Spleen (tissue), 11 donors: ENCODE measurements at regions not wholly inside any gene's neighbourhood (a gene's known extent, or its start where the extent isn't known, plus 50 kb on each side); places are given as distances from the start of the nearest gene placed in this dataset.

Experiments
- DNase-seq: peaks from one replicate; pipeline ENCODE4 v3.0.0-alpha.2; 2020
- H3K27ac ChIP-seq, 8 donors: fragments of 200-600 bp; sonication (generic) in 7 of 8; 1 replicate in 4 of 8; 2 replicates in 4 of 8; pipeline versions ENCODE4 v1.5.0 to v1.8.0; 2016 to 2021; ENCODE audit warnings: inconsistent platforms in 4 of 8, mild to moderate bottlenecking in 4 of 8, moderate library complexity in 1 of 8
- H3K27me3 ChIP-seq, 7 donors: fragments of 200-600 bp; sonication (generic) in 6 of 7; replicated peaks in 1 of 7; 1 replicate in 4 of 7; 2 replicates in 3 of 7; pipeline versions ENCODE4 v1.5.0 to v1.8.0; 2016 to 2021; ENCODE audit warnings: inconsistent platforms in 3 of 7, mild to moderate bottlenecking in 1 of 7
- H3K36me3 ChIP-seq, 6 donors: fragments of 200-600 bp; sonication (generic) in 5 of 6; 1 replicate in 4 of 6; 2 replicates in 2 of 6; pipeline versions ENCODE4 v1.5.0 to v1.8.0; 2016 to 2021; ENCODE audit warnings: inconsistent platforms in 2 of 6
- H3K4me1 ChIP-seq, 6 donors: fragments of 200-600 bp; sonication (generic) in 5 of 6; 1 replicate in 3 of 6; 2 replicates in 3 of 6; pipeline versions ENCODE4 v1.5.0 to v1.8.0; 2016 to 2021; ENCODE audit warnings: inconsistent platforms in 3 of 6
- H3K4me3 ChIP-seq, 8 donors: fragments of 200-600 bp; sonication (generic) in 7 of 8; 1 replicate in 4 of 8; 2 replicates in 4 of 8; pipeline versions ENCODE4 v1.5.0 to v1.8.0; 2016 to 2021; ENCODE audit warnings: inconsistent platforms in 4 of 8, mild to moderate bottlenecking in 4 of 8, moderate library complexity in 2 of 8
- H3K9me3 ChIP-seq, 8 donors: fragments of 200-600 bp; sonication (generic) in 7 of 8; 1 replicate in 4 of 8; 2 replicates in 4 of 8; pipeline versions ENCODE4 v1.5.0 to v1.8.0; 2016 to 2021; ENCODE audit warnings: inconsistent platforms in 4 of 8
- CTCF ChIP-seq, 11 experiments: fragments of 200-600 bp in 7 of 11; fragments of 450-650 bp in 4 of 11; sonication (generic) in 4 of 11; IDR thresholded peaks in 8 of 11; conservative IDR thresholded peaks in 3 of 11; 1 replicate in 7 of 11; 2 replicates in 4 of 11; pipeline versions ENCODE4 v1.4.0 to v1.8.0; 2016 to 2021; ENCODE audit warnings: antibody characterized with exemption in 11 of 11, inconsistent platforms in 4 of 11, mild to moderate bottlenecking in 1 of 11
- POLR2A ChIP-seq, 3 donors: fragments of 450-650 bp; IDR thresholded peaks; one replicate each; pipeline ENCODE4 v1.5.1; 2017; ENCODE audit warnings: antibody characterized with exemption in 3 of 3, mild to moderate bottlenecking in 1 of 3
- POLR2AphosphoS5 ChIP-seq, 3 donors: sonication (generic); formaldehyde crosslinking; IDR thresholded peaks; one replicate each; pipeline ENCODE4 v1.5.1; 2017; ENCODE audit warnings: antibody characterized with exemption in 3 of 3
- WGBS, 5 donors: extraction: QIAGEN DNeasy Blood & Tissue Kit in 3 of 5; methylation state at CpG; one replicate each; pipeline versions ENCODE4 v1.1.5 to v1.1.7; 2013 to 2018; 5-methylcytosine and 5-hydroxymethylcytosine counted together
- intact Hi-C: fragments of 100-400 bp; cut with DNase I; formaldehyde crosslinking; loops from one replicate; pipeline ENCODE4 v1.15.0; 2023; ENCODE audit warnings: low total_unique reads
- donor health status: healthy with polysubstance abuse.
- donor health status: DM: no; HTN: no; CAD: no; lungs with moderate emphysema.
- donor health status: DM: no; HTN: no; CAD: no.
- donor health status: Bipolar disorder and iron deficiency.
- donor health status: healthy.
- donor health status: DM: no; HTN: no; CAD: no.
- donor health status: DM: yes; HTN: yes; CAD: no.

- no peak overlapping the region for H3K27ac ChIP-seq
- no peaks in the 10 kb centered on the region for H3K9me3 ChIP-seq
- no peaks in the 10 kb centered on the region for H3K27me3 ChIP-seq
- no peak overlapping the region for H3K4me3 ChIP-seq
- no peak for DNase-seq
- no peak for TF ChIP-seq POLR2A (IDR thresholded peaks at IDR 0.05)
- no peak for TF ChIP-seq CTCF (IDR thresholded peaks at IDR 0.05 in 8 of 11, conservative IDR thresholded peaks at IDR 0.05 in 3 of 11)
- no peak for TF ChIP-seq POLR2AphosphoS5 (IDR thresholded peaks at IDR 0.05)
- no peaks in the 10 kb centered on the region for H3K4me1 ChIP-seq
- no peaks in the 10 kb centered on the region for H3K36me3 ChIP-seq
- 0 to 21% (median 7%) methylated on average over 1 of the region's 1 CpG for WGBS, 5 donors
- intact Hi-C loops: no loop called here
Measured at GRCh38 chr14:81927070-81927469, 393.4 kb upstream of the SEL1L start.

- Histone ChIP-seq H3K9me3 (no peaks in the 10 kb centered on the region), H3K4me1 (no peaks in the 10 kb centered on the region), H3K27me3 (no peaks in the 10 kb centered on the region), H3K36me3 (no peaks in the 10 kb centered on the region), H3K4me3 (no peak overlapping the region), H3K27ac (no peak overlapping the region)
- no peak for DNase-seq
- 48 to 75% (median 64%) methylated on average over 1 of the region's 1 CpG for whole genome bisulfite sequencing, 5 donors
- intact Hi-C loops: no loop called here
- TF ChIP-seq CTCF (IDR thresholded peaks at IDR 0.05 in 8 of 11, conservative IDR thresholded peaks at IDR 0.05 in 3 of 11) (no peak), POLR2A (IDR thresholded peaks at IDR 0.05) (no peak), POLR2AphosphoS5 (IDR thresholded peaks at IDR 0.05) (no peak)
Measured at GRCh38 chr14:81931828-81932227, 398.2 kb upstream of the SEL1L start.

- WGBS, 5 donors: 44 to 61% (median 56%) methylated on average over 1 of the region's 1 CpG
Measured at GRCh38 chr14:81936348-81936747, 402.7 kb upstream of the SEL1L start.

GRCh38 chr14:81936902-81937301 lies 403.2 kb upstream of the SEL1L start:
- Histone ChIP-seq H3K27me3 (no peaks in the 10 kb centered on the region), H3K4me1 (no peaks in the 10 kb centered on the region), H3K4me3 (no peak overlapping the region), H3K36me3 (no peaks in the 10 kb centered on the region), H3K9me3 (peaks cover 0 to 6% (median 0%) of the 10 kb centered on the region in 8 donors), H3K27ac (no peak overlapping the region)
- TF ChIP-seq CTCF (IDR thresholded peaks at IDR 0.05 in 8 of 11, conservative IDR thresholded peaks at IDR 0.05 in 3 of 11) (no peak), POLR2AphosphoS5 (IDR thresholded peaks at IDR 0.05) (no peak), POLR2A (IDR thresholded peaks at IDR 0.05) (no peak)
- WGBS, 5 donors: 15 to 30% (median 24%) methylated on average over 1 of the region's 1 CpG
- no peak for DNase-seq
- intact Hi-C loops: no loop called here

More at GRCh38 chr14:81936348-81936747, 402.7 kb upstream of the SEL1L start:
- Histone ChIP-seq H3K27ac (no peak overlapping the region), H3K36me3 (no peaks in the 10 kb centered on the region), H3K9me3 (peaks cover 0 to 6% (median 0%) of the 10 kb centered on the region in 8 donors), H3K4me1 (no peaks in the 10 kb centered on the region), H3K4me3 (no peak overlapping the region), H3K27me3 (no peaks in the 10 kb centered on the region)
- intact Hi-C loops: no loop called here
- DNase-seq: no peak
- no peak for TF ChIP-seq CTCF (IDR thresholded peaks at IDR 0.05 in 8 of 11, conservative IDR thresholded peaks at IDR 0.05 in 3 of 11)
- no peak for TF ChIP-seq POLR2AphosphoS5 (IDR thresholded peaks at IDR 0.05)
- TF ChIP-seq POLR2A (IDR thresholded peaks at IDR 0.05): no peak
